Activated naive CD8-positive, alpha-beta T cell (primary cell): ENCODE measurements at regions not wholly inside any gene's neighbourhood (a gene's known extent, or its start where the extent isn't known, plus 50 kb on each side); places are given as distances from the start of the nearest gene placed in this dataset.
"Not testable (repeated sequence)": the region's sequence is repeated elsewhere in the genome, so short reads cannot be mapped to it uniquely, and the experiment has no call there.

ENCODE experiments used
- H3K27ac Mint-ChIP-seq: one replicate; pipeline ENCODE4 v1.8.0; 2021; ENCODE audit warnings: mixed read lengths
- H3K27me3 Mint-ChIP-seq: one replicate; pipeline ENCODE4 v1.8.0; 2021; ENCODE audit warnings: mixed read lengths
- H3K36me3 Mint-ChIP-seq: one replicate; pipeline ENCODE4 v1.8.0; 2021; ENCODE audit warnings: mixed read lengths
- H3K4me1 Mint-ChIP-seq: one replicate; pipeline ENCODE4 v1.8.0; 2021; ENCODE audit warnings: low read depth, mixed read lengths
- H3K4me3 Mint-ChIP-seq: one replicate; pipeline ENCODE4 v1.8.0; 2021; ENCODE audit warnings: mild to moderate bottlenecking, mixed read lengths
- H3K9me3 Mint-ChIP-seq: one replicate; pipeline ENCODE4 v1.8.0; 2021; ENCODE audit warnings: low read depth, mixed read lengths

DNA sequence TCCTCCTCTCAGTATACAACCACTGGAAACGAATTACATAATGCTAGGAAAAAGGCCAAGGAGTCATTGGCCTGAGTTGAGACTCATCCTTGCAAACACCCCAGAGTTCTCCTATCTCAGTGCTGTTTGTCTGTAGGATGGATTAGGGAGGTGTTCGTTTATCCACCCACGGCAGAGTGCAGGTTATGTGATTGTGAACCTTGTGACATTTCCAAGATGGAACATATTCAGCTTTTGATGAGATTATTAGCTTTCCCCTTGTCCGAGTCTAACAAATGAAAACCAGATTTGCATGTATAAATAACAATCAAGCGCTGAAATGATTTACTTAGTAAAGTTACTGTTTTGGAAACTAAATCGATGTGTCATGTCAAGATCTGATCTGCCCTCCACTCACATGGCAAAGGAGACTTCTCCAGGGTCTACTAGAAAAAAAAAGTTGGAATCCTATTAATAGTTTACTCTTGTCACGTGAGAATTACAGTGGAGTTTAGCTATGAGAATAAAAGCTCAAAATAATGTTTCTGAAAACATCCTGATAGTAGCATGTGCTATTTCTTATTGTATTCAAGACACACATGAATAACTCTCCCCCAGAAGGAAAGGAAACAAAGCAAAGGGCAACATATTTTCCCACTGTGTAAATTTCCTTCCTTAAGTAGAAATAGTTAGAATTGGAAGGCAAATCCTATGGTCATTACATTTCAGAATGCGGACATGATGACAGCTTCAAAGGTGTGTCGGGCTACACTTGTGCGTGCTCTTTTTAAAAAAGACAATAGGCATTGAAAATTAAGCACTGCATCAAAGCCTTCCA, 600.4 kb downstream of the EBF1 start:
- no peak overlapping the region for H3K4me3 Mint-ChIP-seq
- no peaks in the 10 kb centered on the region for H3K9me3 Mint-ChIP-seq
- no peaks in the 10 kb centered on the region for H3K4me1 Mint-ChIP-seq
- H3K27me3 Mint-ChIP-seq: no peaks in the 10 kb centered on the region
- H3K36me3 Mint-ChIP-seq: no peaks in the 10 kb centered on the region
- no peak overlapping the region for H3K27ac Mint-ChIP-seq

DNA sequence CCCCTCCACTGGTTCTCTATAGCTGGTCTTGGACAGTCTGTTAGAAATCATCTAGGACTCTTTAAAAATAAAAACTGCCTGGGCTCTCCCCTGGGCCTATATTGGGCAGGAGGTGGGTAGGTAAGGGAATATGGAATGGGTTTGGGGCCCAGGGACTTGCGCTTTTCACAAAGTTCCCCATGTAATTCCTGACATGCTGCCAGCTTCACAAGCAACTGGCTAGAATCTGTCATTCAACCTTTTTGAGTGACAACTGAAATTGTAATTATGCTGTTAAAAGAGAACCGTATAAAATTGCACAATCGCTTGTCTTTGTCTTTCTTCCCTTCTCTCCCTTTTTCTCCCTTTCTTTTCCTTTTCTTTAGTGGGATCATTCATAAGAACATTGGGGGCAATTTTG, 603.1 kb downstream of the EBF1 start:
- H3K4me1 Mint-ChIP-seq: no peaks in the 10 kb centered on the region
- H3K27me3 Mint-ChIP-seq: no peaks in the 10 kb centered on the region
- H3K4me3 Mint-ChIP-seq: no peak overlapping the region
- no peak overlapping the region for H3K27ac Mint-ChIP-seq
- no peaks in the 10 kb centered on the region for H3K36me3 Mint-ChIP-seq
- H3K9me3 Mint-ChIP-seq: no peaks in the 10 kb centered on the region

DNA sequence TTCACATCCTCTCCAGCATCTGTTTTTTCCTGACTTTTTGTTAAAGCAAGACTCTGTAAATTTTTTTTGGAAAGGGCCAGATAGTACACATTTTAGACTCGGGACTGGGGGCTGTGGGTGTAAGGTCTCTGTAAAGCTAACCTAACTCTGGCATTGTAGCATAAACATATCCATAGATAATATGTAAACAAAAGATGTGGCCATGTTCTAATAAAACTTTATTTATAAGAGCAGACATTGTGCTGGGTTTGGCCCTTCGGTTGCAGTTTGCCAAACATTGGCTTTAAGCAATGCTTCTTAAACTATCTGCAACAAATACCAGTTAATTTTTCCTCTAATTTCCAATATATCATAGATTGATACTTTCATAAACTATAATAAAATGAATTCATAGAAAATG, 605.2 kb downstream of the EBF1 start:
- no peaks in the 10 kb centered on the region for H3K36me3 Mint-ChIP-seq
- no peak overlapping the region for H3K4me3 Mint-ChIP-seq
- H3K4me1 Mint-ChIP-seq: no peaks in the 10 kb centered on the region
- no peaks in the 10 kb centered on the region for H3K27me3 Mint-ChIP-seq
- H3K9me3 Mint-ChIP-seq: no peaks in the 10 kb centered on the region
- H3K27ac Mint-ChIP-seq: no peak overlapping the region

DNA sequence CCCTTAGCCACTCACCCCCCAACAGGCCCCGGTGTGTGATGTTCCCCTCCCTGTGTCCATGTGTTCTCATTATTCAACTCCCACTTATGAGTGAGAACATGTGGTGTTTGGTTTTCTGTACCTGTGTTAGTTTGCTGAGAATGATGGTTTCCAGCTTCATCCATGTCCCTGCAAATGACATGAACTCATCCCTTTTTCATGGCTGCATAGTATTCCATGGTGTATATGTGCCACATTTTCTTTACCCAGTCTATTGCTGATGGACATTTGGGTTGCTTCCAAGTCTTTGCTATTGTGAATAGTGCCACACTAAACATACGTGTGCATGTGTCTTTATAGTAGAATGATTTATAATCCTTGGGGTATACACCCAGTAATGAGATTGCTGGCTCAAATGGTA, 605.7 kb downstream of the EBF1 start:
- H3K27me3 Mint-ChIP-seq, H3K4me3 Mint-ChIP-seq, H3K4me1 Mint-ChIP-seq, H3K27ac Mint-ChIP-seq, H3K36me3 Mint-ChIP-seq, H3K9me3 Mint-ChIP-seq: not testable (repeated sequence)

DNA sequence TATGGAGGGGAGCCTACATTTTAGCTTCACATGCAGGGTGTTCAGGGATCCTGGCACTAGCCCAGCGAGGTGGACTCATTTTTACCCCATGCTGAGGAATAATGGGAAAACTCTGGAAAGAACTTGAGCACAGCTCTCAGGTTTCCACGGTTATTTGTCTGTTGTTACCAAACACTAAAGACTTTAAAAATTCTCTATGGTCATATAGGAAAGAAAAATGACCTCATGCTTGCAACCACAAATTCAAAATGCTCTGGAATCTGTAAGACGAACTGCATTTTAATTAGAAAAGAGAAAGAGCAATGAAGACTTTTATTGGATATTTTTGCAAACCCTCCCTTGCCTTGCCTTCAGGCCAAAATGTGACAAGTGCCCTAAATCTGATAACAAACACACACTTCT, 606.9 kb downstream of the EBF1 start:
- H3K27me3 Mint-ChIP-seq: no peaks in the 10 kb centered on the region
- H3K27ac Mint-ChIP-seq: no peak overlapping the region
- H3K9me3 Mint-ChIP-seq: no peaks in the 10 kb centered on the region
- no peak overlapping the region for H3K4me3 Mint-ChIP-seq
- no peaks in the 10 kb centered on the region for H3K36me3 Mint-ChIP-seq
- no peaks in the 10 kb centered on the region for H3K4me1 Mint-ChIP-seq

DNA sequence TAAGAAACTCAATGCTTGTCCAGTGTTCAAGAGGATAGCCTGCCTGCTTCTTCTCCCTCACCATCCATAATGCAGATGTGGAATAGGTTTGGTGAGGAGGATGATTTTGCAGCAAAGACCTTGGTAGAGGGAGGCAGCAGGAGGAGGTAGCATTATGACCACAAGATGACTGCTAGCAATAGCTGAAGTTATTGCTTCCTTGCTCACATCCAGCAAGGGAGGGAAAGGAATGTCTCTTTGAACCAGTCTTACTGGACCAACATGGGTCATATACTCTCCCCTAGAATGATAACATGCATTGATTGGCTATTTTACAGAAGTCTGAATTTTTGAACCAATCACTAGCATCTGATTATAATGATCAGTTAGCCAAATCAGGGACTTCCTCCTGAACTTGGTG, 607.6 kb downstream of the EBF1 start:
- Mint-ChIP-seq H3K9me3 (no peaks in the 10 kb centered on the region), H3K36me3 (no peaks in the 10 kb centered on the region), H3K4me3 (no peak overlapping the region), H3K4me1 (no peaks in the 10 kb centered on the region), H3K27ac (no peak overlapping the region), H3K27me3 (no peaks in the 10 kb centered on the region)

DNA sequence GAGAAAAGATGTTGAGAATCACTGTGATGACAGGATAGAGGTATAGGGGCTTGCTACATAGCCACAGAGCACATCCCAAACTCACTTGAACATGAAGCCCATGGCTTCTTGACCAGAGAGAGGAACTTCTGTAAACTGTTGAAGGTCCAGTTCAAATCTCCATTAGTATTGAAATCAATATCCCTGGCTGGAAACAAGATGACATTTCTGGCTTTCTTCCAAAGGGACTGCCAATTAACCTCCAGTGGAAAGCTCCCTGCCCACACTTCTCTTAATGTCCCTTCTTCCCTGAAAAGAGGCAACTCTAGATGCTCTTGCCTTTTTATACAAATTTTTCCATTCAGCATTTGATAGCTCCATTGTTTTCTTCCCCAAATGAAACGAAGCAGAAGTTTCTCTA, 612.1 kb downstream of the EBF1 start:
- Mint-ChIP-seq H3K27ac (no peak overlapping the region), H3K4me1 (no peaks in the 10 kb centered on the region), H3K9me3 (no peaks in the 10 kb centered on the region), H3K27me3 (no peaks in the 10 kb centered on the region), H3K4me3 (no peak overlapping the region), H3K36me3 (no peaks in the 10 kb centered on the region)

DNA sequence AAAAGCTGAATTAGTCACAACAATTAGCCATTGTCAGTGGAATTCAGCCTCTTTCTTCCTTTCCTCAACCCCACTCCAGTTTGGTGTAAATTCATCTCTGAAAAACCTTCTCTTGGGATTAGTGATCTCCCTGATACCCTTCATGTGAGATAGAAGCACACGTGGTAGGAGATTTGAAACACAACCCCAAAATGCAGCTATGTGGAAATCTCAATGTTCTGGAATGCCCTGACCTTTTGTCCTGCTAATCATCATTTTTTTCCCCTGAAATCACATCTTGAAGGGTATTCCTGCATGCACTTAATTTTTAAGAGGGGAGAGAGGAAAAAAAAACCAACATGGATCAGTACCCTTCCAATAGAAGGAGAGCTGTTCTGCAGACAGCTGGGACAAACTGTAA, 612.6 kb downstream of the EBF1 start:
- no peaks in the 10 kb centered on the region for H3K27me3 Mint-ChIP-seq
- no peak overlapping the region for H3K27ac Mint-ChIP-seq
- H3K4me1 Mint-ChIP-seq: no peaks in the 10 kb centered on the region
- no peaks in the 10 kb centered on the region for H3K36me3 Mint-ChIP-seq
- no peak overlapping the region for H3K4me3 Mint-ChIP-seq
- no peaks in the 10 kb centered on the region for H3K9me3 Mint-ChIP-seq

DNA sequence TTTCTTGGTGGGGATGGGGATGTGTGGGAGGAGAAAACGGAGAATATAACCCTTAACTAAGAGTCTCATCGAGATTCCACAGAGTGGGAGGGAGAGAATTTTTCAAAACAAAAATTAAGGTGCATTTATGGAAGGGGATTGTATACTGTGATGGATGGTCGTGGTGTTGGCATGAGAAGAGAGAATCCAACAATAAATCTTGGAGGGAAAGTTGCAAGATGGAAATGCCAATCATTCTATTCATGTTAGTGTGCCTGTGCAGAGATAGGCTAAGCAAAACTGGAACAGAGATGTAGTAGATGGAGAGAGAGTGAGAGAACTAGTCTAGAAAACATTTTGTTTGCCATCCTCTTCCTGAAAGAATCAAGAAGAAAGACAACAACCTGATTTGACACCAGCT, 613.1 kb downstream of the EBF1 start:
- H3K4me3 Mint-ChIP-seq: no peak overlapping the region
- H3K4me1 Mint-ChIP-seq: no peaks in the 10 kb centered on the region
- H3K27me3 Mint-ChIP-seq: peaks cover 2% of the 10 kb centered on the region
- H3K27ac Mint-ChIP-seq: no peak overlapping the region
- no peaks in the 10 kb centered on the region for H3K9me3 Mint-ChIP-seq
- H3K36me3 Mint-ChIP-seq: no peaks in the 10 kb centered on the region

DNA sequence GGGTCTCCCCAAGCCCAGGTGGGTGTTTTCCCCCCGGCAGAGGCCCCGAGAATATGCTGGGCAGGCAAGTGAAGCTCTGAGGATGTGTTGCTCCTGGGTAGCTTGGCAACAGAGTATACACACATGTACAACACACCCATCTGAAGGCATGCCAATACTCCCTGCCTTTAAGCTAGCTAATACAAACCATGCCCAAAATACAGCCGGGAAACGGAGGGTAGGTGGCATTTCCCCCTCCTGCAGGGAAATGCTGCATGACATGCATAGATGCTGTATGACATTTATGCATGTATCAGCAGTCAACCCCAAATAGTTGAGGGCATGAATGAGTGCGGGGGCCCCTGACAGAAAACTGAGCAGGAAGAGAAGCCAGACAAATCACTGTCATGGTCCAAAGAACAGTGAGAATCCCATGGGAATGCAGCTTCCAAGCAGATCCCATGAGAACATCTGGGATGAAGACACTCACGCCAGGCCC, 614.1 kb downstream of the EBF1 start:
- Mint-ChIP-seq H3K27me3 (peaks cover 2% of the 10 kb centered on the region), H3K27ac (no peak overlapping the region), H3K4me3 (no peak overlapping the region), H3K4me1 (no peaks in the 10 kb centered on the region), H3K36me3 (no peaks in the 10 kb centered on the region), H3K9me3 (no peaks in the 10 kb centered on the region)

DNA sequence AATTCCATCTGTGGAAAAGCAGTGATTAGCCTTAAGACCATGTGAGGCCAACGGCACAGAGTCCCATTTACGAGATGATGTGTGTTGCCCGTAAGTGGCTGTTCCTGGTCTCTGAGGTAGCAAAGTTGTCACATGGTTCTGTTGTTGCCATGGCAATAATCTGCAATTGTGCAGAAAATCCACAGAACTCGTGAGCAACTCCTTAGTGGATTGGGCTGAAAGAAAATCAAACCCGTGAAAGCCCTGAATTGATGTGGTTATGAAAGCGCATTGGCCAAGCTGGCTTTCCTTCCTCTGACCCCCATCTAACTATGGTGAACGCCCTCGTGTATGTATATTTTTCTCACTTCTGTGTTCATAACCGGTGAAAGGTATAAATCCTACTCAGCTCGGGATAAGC, 614.7 kb downstream of the EBF1 start:
- no peaks in the 10 kb centered on the region for H3K36me3 Mint-ChIP-seq
- no peaks in the 10 kb centered on the region for H3K4me1 Mint-ChIP-seq
- H3K27me3 Mint-ChIP-seq: peaks cover 2% of the 10 kb centered on the region
- no peak overlapping the region for H3K4me3 Mint-ChIP-seq
- no peaks in the 10 kb centered on the region for H3K9me3 Mint-ChIP-seq
- no peak overlapping the region for H3K27ac Mint-ChIP-seq

DNA sequence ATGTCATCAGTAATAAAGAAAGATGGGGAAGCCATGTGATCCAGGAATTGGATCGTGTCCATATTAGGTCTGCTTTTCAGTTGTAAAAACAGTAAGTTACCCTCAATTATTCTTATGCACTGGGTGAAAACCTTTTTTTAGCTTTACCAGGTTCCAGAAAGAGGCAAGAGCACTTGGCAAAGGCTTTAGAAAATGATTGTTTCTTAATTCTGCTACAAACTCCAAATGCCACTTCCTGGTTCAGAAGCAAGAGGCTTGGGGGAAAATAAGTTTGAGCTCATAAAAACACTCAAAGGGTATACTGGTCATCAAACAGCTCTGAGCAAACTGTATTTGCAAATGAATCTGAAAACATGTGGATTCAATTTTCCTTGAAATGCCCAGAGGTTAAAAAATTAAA, 615.6 kb downstream of the EBF1 start:
- Mint-ChIP-seq H3K9me3 (no peaks in the 10 kb centered on the region), H3K4me3 (no peak overlapping the region), H3K4me1 (peaks cover under 1% of the 10 kb centered on the region), H3K27ac (no peak overlapping the region), H3K27me3 (peaks cover 2% of the 10 kb centered on the region), H3K36me3 (no peaks in the 10 kb centered on the region)

DNA sequence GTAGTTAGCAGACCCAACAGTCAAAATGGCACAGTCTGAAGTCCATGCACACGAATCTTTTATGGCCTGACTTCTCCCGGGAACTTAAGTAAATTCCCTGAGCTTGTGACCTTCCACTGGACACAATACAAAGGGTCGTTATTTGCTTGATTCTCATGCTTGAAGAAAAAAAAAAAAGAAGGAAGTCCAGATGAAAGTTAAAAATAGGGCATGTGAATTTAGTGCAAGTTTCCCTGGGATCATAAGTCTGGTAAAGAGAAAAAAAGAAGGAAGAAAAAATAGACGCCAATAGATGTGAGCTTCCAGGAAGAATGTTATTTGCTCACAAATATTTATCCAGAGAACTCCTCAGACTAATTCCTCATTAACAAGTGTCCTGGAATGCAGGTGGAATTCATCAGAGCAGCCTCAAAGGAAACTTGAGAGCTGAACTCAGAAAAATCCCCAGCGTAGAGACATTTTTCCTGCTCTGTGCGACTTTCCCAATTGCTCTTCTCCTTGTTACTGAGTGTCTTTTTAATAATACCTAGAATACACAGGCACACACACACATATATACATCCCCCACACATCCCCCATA, 616.3 kb downstream of the EBF1 start:
- peaks cover 4% of the 10 kb centered on the region for H3K4me1 Mint-ChIP-seq
- no peaks in the 10 kb centered on the region for H3K36me3 Mint-ChIP-seq
- H3K27ac Mint-ChIP-seq: no peak overlapping the region
- H3K4me3 Mint-ChIP-seq: no peak overlapping the region
- peaks cover 2% of the 10 kb centered on the region for H3K27me3 Mint-ChIP-seq
- no peaks in the 10 kb centered on the region for H3K9me3 Mint-ChIP-seq

DNA sequence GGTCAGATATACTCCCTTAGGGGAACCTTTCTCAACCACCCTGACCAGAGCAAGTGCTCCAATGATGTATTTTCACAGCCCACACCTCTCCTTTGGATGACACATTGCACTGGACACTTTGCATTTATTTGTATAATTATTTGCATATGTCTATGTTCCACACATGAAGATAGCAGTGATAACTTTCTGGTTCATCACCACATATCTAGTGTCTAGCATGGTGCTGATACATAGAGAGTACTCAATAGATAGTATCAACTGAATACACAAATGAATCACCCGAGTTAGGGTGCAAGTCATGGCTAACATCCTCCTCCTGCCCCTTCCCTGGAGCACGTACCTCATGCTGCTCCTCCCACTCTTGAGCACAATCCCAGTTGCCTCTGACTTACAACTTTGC, 617.6 kb downstream of the EBF1 start:
- peaks cover 2% of the 10 kb centered on the region for H3K27me3 Mint-ChIP-seq
- peaks cover 12% of the 10 kb centered on the region for H3K4me1 Mint-ChIP-seq
- H3K9me3 Mint-ChIP-seq: no peaks in the 10 kb centered on the region
- H3K36me3 Mint-ChIP-seq: no peaks in the 10 kb centered on the region
- no peak overlapping the region for H3K4me3 Mint-ChIP-seq
- no peak overlapping the region for H3K27ac Mint-ChIP-seq

DNA sequence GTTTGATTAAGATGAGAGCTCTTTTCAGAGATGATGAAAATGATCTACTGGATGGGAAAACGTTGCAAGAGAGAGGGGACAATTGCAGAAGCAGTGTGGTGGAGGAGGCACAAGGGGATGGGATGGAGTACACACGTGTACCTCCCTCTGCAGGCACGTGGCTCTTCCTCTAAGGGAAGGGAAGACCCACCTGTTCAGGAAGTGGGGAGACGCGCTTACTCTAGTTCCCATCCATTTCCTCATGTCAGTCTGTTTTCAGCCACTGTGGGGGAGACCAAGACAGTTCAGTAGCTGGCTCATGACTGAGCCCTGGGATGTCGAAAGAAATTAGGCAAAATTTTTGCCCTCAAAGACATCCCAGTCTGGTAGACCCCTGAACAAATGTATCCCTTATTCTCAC, 619.2 kb upstream of the CLINT1 start:
- H3K9me3 Mint-ChIP-seq: no peaks in the 10 kb centered on the region
- no peak overlapping the region for H3K4me3 Mint-ChIP-seq
- peaks cover 2% of the 10 kb centered on the region for H3K27me3 Mint-ChIP-seq
- no peaks in the 10 kb centered on the region for H3K36me3 Mint-ChIP-seq
- H3K27ac Mint-ChIP-seq: no peak overlapping the region
- H3K4me1 Mint-ChIP-seq: peaks cover 12% of the 10 kb centered on the region

DNA sequence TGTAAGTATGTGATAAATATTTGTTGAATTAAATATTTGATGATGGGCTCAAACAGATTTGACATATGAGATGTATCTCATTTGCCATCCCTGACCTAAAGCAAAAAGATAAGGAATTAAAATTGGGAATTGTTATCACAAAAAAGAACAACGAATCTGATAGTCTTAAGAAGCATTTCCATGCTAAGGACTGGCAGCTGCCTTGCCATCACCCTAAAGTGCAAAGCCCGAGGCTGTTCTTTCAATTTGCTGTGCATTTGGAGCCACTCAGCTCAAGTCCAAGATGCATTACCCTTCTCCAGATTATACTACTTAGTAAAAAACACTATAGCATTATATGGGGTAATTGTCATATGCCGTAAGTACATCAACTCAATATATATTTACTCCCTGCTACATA, 618.3 kb upstream of the CLINT1 start:
- Mint-ChIP-seq H3K27me3 (peaks cover 2% of the 10 kb centered on the region), H3K36me3 (no peaks in the 10 kb centered on the region), H3K27ac (no peak overlapping the region), H3K4me1 (peaks cover 12% of the 10 kb centered on the region), H3K9me3 (no peaks in the 10 kb centered on the region), H3K4me3 (no peak overlapping the region)
